ENCODE measurements at regions not wholly inside any gene's neighbourhood (a gene's known extent, or its start where the extent isn't known, plus 50 kb on each side); places are given as distances from the start of the nearest gene placed in this dataset.
"Not testable (repeated sequence)": the region's sequence is repeated elsewhere in the genome, so short reads cannot be mapped to it uniquely, and the experiment has no call there.

- DNase-seq (ENCODE audit: low read depth): no peak
These were observed 584.2 kb downstream of the SUCLG1 start for GRCh38 chr2:83874712-83875430.

- DNase-seq (ENCODE audit: low read depth): no peak
These were observed 585.0 kb downstream of the SUCLG1 start for GRCh38 chr2:83874066-83874465.

- no peak for DNase-seq (ENCODE audit: low read depth)
These were observed 586.0 kb downstream of the SUCLG1 start for GRCh38 chr2:83873110-83873509.

- no peak for DNase-seq (ENCODE audit: low read depth)
These were observed 592.9 kb downstream of the SUCLG1 start for GRCh38 chr2:83866211-83866610.

- no peak for DNase-seq (ENCODE audit: low read depth)
These were observed 596.5 kb downstream of the SUCLG1 start for GRCh38 chr2:83862600-83862999.

- DNase-seq (ENCODE audit: low read depth): no peak
These were observed 598.8 kb downstream of the SUCLG1 start for GRCh38 chr2:83860320-83860719.

GRCh38 chr2:83859553-83859952 is 599.5 kb downstream of the SUCLG1 start:
- DNase-seq (ENCODE audit: low read depth): no peak

GRCh38 chr2:83851066-83851465 is 608.0 kb downstream of the SUCLG1 start:
- DNase-seq (ENCODE audit: low read depth): no peak

GRCh38 chr2:83850071-83850725 is 608.9 kb downstream of the SUCLG1 start:
- no peak for DNase-seq (ENCODE audit: low read depth)

GRCh38 chr2:83844490-83844889 is 614.6 kb downstream of the SUCLG1 start:
- DNase-seq (ENCODE audit: low read depth): no peak

GRCh38 chr2:83842421-83842820 is 616.7 kb downstream of the SUCLG1 start:
- DNase-seq (ENCODE audit: low read depth): no peak

- no peak for DNase-seq (ENCODE audit: low read depth)
These were observed 621.3 kb downstream of the SUCLG1 start for GRCh38 chr2:83837823-83838222.

- no peak for DNase-seq (ENCODE audit: low read depth)
These were observed 631.5 kb downstream of the SUCLG1 start for GRCh38 chr2:83827618-83828017.

GRCh38 chr2:83826577-83826976 is 632.5 kb downstream of the SUCLG1 start:
- no peak for DNase-seq (ENCODE audit: low read depth)

- no peak for DNase-seq (ENCODE audit: low read depth)
These were observed 635.9 kb downstream of the SUCLG1 start for GRCh38 chr2:83823229-83823628.

- DNase-seq (ENCODE audit: low read depth): no peak
These were observed 641.6 kb downstream of the SUCLG1 start for GRCh38 chr2:83817511-83817910.

GRCh38 chr2:83808878-83809277 is 650.2 kb downstream of the SUCLG1 start:
- DNase-seq (ENCODE audit: low read depth): no peak

- DNase-seq (ENCODE audit: low read depth): no peak
These were observed 656.5 kb downstream of the SUCLG1 start for GRCh38 chr2:83802604-83803003.

- DNase-seq (ENCODE audit: low read depth): no peak
These were observed 663.3 kb downstream of the SUCLG1 start for GRCh38 chr2:83795777-83796176.

- DNase-seq (ENCODE audit: low read depth): not testable (repeated sequence)
These were observed 668.6 kb downstream of the SUCLG1 start for GRCh38 chr2:83790467-83790866.

GRCh38 chr2:83789674-83790073 is 669.4 kb downstream of the SUCLG1 start:
- DNase-seq (ENCODE audit: low read depth): not testable (repeated sequence)

- not testable (repeated sequence) for DNase-seq (ENCODE audit: low read depth)
These were observed 670.0 kb downstream of the SUCLG1 start for GRCh38 chr2:83788938-83789566.

- no peak for DNase-seq (ENCODE audit: low read depth)
These were observed 671.9 kb downstream of the SUCLG1 start for GRCh38 chr2:83787189-83787588.

Data from activated T-cell treated with anti-CD3 and anti-CD28 coated beads for 1 hour (primary cell).